ENCODE measurements at regions not wholly inside any gene's neighbourhood (a gene's known extent, or its start where the extent isn't known, plus 50 kb on each side); places are given as distances from the start of the nearest gene placed in this dataset.

GRCh38 chr4:145389550-145389949, 92.1 kb upstream of the SMAD1 start:
- TF ChIP-seq CTCF (IDR thresholded peaks at IDR 0.05) (no peak), POLR2A (IDR thresholded peaks at IDR 0.05) (no peak)
